Heart left ventricle (tissue), 13 donors: ENCODE measurements at regions not wholly inside any gene's neighbourhood (a gene's known extent, or its start where the extent isn't known, plus 50 kb on each side); places are given as distances from the start of the nearest gene placed in this dataset.

Source experiments
- POLR2A ChIP-seq, 2 donors: fragments of 450-650 bp; IDR thresholded peaks; one replicate each; pipeline ENCODE4 v1.6.1; 2017; ENCODE audit warnings: antibody characterized with exemption in 2 of 2, mild to moderate bottlenecking in 2 of 2, moderate library complexity in 2 of 2
- TF ChIP-seq, protein P1 (sequence below), 12 donors: fragments of 200-600 bp; sonication (generic) in 4 of 12; IDR thresholded peaks; one replicate each; pipeline versions ENCODE4 v1.5.0 to v1.8.0; 2018 to 2022; ENCODE audit warnings: antibody characterized with exemption in 12 of 12, mild to moderate bottlenecking in 5 of 12
- donor health status: ischemic (EF 13 %, LVEDD 7.1; RV severe dilation, severe dysfunction).
- donor health status: DM: no; HTN: yes; CAD: no.
- donor health status: DM: no; HTN: no; CAD: no.
- donor health status: ischemic (EF 25% LVEDD 6.9; RV normal size, moderate dysfunction).
- donor health status: ischemic (EF 25% LVEDD 5.7; RV mildly dilated, moderate dysfunction).
- donor health status: ischemic (EF 35%, LVEDD 5.7; RV mildly dilated, moderate dysfunction).
- donor health status: nonischemic (EF 11% LVEDD 7.7; RV severe dilation, severe dysfunction).
- donor health status: DM: yes; HTN: yes; CAD: no.
- donor health status: PGD.
- donor health status: ischemic (EF 29% LVEDD 5.4; RV normal size, mild dysfunction).
- donor health status: nonischemic (EF 23%, LVEDD 6.1; RV moderate dilation, normal function).

DNA sequence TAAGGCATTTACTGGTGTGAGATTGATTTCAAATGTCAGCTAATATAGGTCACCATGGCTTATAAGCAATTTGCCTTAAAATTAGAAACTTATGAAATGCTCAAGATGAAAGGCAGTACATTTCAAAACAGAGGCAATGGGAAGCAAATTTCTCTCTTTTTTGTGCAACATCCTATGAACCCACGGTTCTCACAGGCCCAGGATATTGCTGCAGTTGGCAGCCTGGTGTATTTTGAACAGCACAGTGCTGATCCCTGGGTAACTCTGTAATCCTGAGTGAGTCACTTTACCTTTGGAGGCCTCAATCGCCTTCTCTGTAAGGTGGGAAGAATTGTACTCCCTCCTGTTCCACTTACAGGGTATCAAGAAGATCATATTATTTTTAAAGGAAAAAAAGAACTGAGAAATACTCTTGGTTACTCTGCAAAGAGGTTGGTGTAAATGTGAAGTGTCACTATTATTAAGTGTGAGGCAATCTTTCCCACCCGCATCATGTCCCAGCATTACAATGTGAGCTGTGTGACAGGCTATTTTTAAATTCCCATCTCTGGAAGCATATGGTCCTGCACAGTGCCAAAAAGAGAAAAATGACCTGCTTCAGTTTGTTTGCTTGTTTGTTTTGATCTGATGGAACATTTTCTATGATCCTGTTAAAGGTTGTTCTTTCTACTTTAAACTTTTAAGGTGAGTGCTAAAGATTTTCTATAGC, 190.1 kb upstream of the LPP start:
- TF ChIP-seq, protein P1, sequence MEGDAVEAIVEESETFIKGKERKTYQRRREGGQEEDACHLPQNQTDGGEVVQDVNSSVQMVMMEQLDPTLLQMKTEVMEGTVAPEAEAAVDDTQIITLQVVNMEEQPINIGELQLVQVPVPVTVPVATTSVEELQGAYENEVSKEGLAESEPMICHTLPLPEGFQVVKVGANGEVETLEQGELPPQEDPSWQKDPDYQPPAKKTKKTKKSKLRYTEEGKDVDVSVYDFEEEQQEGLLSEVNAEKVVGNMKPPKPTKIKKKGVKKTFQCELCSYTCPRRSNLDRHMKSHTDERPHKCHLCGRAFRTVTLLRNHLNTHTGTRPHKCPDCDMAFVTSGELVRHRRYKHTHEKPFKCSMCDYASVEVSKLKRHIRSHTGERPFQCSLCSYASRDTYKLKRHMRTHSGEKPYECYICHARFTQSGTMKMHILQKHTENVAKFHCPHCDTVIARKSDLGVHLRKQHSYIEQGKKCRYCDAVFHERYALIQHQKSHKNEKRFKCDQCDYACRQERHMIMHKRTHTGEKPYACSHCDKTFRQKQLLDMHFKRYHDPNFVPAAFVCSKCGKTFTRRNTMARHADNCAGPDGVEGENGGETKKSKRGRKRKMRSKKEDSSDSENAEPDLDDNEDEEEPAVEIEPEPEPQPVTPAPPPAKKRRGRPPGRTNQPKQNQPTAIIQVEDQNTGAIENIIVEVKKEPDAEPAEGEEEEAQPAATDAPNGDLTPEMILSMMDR (IDR thresholded peaks at IDR 0.05): no peak
- no peak for TF ChIP-seq POLR2A (IDR thresholded peaks at IDR 0.05)
